ENCODE measurements at regions not wholly inside any gene's neighbourhood (a gene's known extent, or its start where the extent isn't known, plus 50 kb on each side); places are given as distances from the start of the nearest gene placed in this dataset.

GRCh38 chr3:21049334-21050062 is 701.5 kb downstream of the ZNF385D start:
- TF ChIP-seq EZH2phosphoT487 (IDR thresholded peaks at IDR 0.05; ENCODE audit: unreplicated experiment) (no peak), EZH2 (IDR thresholded peaks at IDR 0.05; ENCODE audit: low read depth, unreplicated experiment) (no peak), CREB1 (CRISPR knock-in tag; IDR thresholded peaks at IDR 0.05; ENCODE audit: low read depth) (no peak), POLR2AphosphoS5 (IDR thresholded peaks at IDR 0.05; ENCODE audit: low read depth) (no peak)
